Thyroid gland (tissue), 4 donors: ENCODE measurements at regions not wholly inside any gene's neighbourhood (a gene's known extent, or its start where the extent isn't known, plus 50 kb on each side); places are given as distances from the start of the nearest gene placed in this dataset.

Experiments used
- DNase-seq, 2 donors: peaks; one replicate each; pipeline ENCODE4 v3.0.0-alpha.2; 2019
- H3K27ac ChIP-seq, 3 donors: fragments of 200-600 bp; sonication (generic); 1 replicate in 2 of 3; 2 replicates in 1 of 3; pipeline ENCODE4 v1.5.1; 2016 to 2019; ENCODE audit warnings: mild to moderate bottlenecking in 1 of 3, moderate library complexity in 1 of 3
- H3K27me3 ChIP-seq: fragments of 200-600 bp; sonication (generic); one replicate; pipeline ENCODE4 v1.5.1; 2019
- H3K36me3 ChIP-seq, 2 donors: fragments of 200-600 bp; sonication (generic); one replicate each; pipeline ENCODE4 v1.5.1; 2016 to 2019
- H3K4me1 ChIP-seq, 2 donors: fragments of 200-600 bp; sonication (generic); one replicate each; pipeline ENCODE4 v1.5.1; 2017 to 2019
- H3K4me3 ChIP-seq, 3 donors: fragments of 200-600 bp; sonication (generic); replicated peaks in 1 of 3; 1 replicate in 2 of 3; 2 replicates in 1 of 3; pipeline ENCODE4 v1.5.1; 2016; ENCODE audit warnings: mild to moderate bottlenecking in 1 of 3
- H3K9me3 ChIP-seq: fragments of 200-600 bp; sonication (generic); one replicate; pipeline ENCODE4 v1.5.1; 2017
- POLR2A ChIP-seq, 2 donors: fragments of 450-650 bp; IDR thresholded peaks; one replicate each; pipeline ENCODE4 v1.6.1; 2017; ENCODE audit warnings: antibody characterized with exemption in 2 of 2, mild to moderate bottlenecking in 2 of 2, moderate library complexity in 1 of 2
- WGBS, 2 donors: methylation state at CpG; one replicate each; pipeline ENCODE4 v1.1.5; 2017; 5-methylcytosine and 5-hydroxymethylcytosine counted together
- intact Hi-C: fragments of 100-400 bp; cut with DNase I; formaldehyde crosslinking; loops from one replicate; pipeline ENCODE4 v1.15.1; 2023
- TF ChIP-seq, protein P1 (sequence below), 6 experiments: fragments of 200-600 bp in 3 of 6; fragments of 450-650 bp in 3 of 6; sonication (generic) in 3 of 6; IDR thresholded peaks; one replicate each; pipeline ENCODE4 v1.5.1; 2016 to 2019; ENCODE audit warnings: antibody characterized with exemption in 6 of 6, mild to moderate bottlenecking in 2 of 6, inconsistent platforms in 1 of 6, moderate library complexity in 1 of 6

DNA sequence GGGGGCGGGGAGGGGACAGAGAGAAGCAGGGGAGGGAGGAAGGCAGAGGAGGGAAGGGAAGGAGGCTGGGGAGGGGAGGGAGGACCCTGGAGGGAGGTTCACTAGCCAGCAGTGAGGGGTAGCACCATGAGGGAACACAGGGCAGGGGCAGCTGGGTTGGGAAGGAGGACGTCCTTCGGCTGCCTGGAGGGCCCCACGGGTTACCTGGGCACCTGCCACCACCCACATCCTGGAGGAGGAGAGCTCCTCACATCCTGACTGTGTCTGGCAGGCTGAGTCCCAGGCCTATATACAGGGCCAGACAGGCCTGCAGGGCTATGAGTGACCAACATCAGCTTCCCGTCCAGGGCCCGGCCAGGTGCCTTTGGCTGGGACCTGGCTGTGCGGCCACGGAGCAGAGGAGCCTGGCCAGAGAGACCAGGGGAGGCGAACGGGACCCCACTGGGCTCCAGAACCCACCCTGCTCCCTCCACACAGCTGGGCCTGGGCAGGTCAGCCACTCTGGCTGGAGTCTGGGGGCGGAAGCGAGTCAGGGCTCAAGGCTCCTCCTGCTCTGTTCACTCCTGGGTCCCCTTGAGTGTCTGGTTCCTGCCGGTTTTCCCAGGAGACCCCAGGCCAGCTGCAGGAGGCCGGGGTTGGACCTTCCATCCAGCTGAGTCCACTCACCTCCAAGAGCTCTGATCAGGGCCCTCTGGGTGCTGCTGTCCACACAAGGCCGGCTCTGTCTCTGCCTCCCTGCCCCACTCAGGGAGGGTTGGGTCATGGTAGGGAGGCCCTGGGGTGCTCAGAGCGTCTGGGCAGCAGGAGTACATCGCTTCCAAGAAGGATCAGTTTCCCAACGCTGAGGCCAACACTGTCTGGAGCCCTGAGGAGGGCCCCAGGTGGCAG is 677.7 kb downstream of the BRD1 start:
- H3K4me3 ChIP-seq, result no peak overlapping the region
- TF ChIP-seq, protein P1, sequence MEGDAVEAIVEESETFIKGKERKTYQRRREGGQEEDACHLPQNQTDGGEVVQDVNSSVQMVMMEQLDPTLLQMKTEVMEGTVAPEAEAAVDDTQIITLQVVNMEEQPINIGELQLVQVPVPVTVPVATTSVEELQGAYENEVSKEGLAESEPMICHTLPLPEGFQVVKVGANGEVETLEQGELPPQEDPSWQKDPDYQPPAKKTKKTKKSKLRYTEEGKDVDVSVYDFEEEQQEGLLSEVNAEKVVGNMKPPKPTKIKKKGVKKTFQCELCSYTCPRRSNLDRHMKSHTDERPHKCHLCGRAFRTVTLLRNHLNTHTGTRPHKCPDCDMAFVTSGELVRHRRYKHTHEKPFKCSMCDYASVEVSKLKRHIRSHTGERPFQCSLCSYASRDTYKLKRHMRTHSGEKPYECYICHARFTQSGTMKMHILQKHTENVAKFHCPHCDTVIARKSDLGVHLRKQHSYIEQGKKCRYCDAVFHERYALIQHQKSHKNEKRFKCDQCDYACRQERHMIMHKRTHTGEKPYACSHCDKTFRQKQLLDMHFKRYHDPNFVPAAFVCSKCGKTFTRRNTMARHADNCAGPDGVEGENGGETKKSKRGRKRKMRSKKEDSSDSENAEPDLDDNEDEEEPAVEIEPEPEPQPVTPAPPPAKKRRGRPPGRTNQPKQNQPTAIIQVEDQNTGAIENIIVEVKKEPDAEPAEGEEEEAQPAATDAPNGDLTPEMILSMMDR (IDR thresholded peaks at IDR 0.05), result no peak
- TF ChIP-seq POLR2A (IDR thresholded peaks at IDR 0.05), result no peak
- no peak for DNase-seq
- WGBS, 2 donors, result 40 to 62% methylated on average over 6 to 16 of the region's 18 CpGs
- no peaks in the 10 kb centered on the region for H3K9me3 ChIP-seq
- no peaks in the 10 kb centered on the region for H3K4me1 ChIP-seq
- no peak overlapping the region for H3K27ac ChIP-seq
- no peaks in the 10 kb centered on the region for H3K36me3 ChIP-seq
- intact Hi-C loops, result no loop called here
- no peaks in the 10 kb centered on the region for H3K27me3 ChIP-seq

DNA sequence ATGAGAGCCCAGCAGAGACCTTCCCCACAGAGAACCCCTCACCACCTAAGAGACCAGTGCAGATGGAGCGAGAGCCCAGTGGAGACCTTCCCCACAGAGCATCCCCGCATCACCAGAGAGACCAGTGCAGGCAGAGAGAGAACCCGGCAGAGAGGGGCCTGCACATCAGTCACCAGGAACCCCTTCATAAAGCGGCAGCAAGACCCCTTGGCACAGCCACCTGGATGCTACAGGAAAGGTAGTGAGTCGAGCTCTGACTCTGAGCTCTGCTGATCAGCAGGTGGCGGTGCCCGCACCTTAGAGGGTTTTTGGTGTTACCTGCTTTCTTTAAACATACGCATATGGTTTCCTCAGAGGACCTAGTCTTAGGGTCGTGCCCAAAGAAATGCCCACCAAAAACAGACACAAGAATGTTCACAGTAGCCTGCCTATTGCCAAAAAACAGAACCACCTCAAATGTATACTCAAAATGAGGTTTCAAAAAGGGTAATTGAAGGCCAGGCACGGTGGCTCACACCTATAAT is 678.7 kb downstream of the BRD1 start:
- WGBS, 2 donors, result 63 to 81% methylated on average over 9 to 10 of the region's 10 CpGs
- Histone ChIP-seq H3K4me3 (no peak overlapping the region), H3K27me3 (no peaks in the 10 kb centered on the region), H3K9me3 (no peaks in the 10 kb centered on the region), H3K36me3 (no peaks in the 10 kb centered on the region), H3K27ac (no peak overlapping the region), H3K4me1 (no peaks in the 10 kb centered on the region)
- no peak for TF ChIP-seq POLR2A (IDR thresholded peaks at IDR 0.05)
- TF ChIP-seq, protein P1 (IDR thresholded peaks at IDR 0.05), result no peak
- no peak for DNase-seq
- intact Hi-C loops, result no loop called here

DNA sequence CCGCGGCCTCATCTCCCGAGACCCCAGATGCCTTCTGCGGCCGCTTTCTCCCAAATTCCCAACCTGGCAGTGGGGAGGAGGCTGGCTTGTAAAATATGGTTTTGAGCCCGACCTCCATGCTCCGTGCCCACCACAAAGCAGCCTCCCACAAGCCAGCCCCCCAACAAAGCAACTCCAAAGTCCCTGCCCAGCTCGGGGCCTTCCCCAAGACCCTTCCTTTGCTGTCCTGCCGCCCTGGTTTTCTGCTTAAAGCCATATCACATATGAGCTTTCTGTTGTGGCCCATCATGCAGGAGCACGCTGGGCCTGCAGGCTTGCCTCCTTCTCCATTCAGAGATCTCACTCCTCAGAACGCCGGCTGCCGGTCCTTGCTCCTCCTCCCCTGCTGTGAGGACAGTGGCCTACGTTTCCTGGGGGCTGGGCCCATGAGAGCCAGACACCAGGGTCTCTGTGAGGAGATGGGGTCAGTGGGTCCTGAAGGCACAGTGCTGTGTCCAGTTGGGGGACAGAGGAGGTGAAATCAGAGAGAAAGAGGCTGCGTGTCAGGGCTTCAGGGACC is 680.0 kb downstream of the BRD1 start:
- no peak for DNase-seq
- 74 to 76% methylated on average over 15 of the region's 15 CpGs for WGBS, 2 donors
- Histone ChIP-seq H3K4me1 (no peaks in the 10 kb centered on the region), H3K27ac (no peak overlapping the region), H3K36me3 (no peaks in the 10 kb centered on the region), H3K4me3 (no peak overlapping the region), H3K9me3 (no peaks in the 10 kb centered on the region), H3K27me3 (no peaks in the 10 kb centered on the region)
- intact Hi-C loops, result no loop called here
- TF ChIP-seq, protein P1 (IDR thresholded peaks at IDR 0.05), result no peak
- TF ChIP-seq POLR2A (IDR thresholded peaks at IDR 0.05), result no peak

DNA sequence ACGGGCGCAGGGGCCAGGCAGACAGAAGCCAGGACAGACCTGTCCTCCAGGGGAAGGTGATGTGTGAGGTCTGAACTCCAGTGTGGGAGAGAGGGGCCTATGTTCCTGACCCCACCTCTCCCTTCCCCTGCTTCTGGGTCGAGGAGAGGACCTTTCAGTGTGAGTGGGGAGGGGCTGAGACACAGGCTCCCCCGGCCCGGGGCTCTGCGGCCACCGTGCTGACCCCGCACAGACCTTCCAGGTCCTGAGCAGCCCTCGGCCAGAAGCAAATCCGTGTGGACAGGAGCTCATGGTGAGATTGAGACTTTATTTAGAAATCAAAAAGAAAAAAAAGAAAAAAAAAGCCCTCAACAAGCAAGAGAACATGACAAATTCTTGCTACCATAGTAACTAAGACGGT is 680.5 kb downstream of the BRD1 start:
- H3K27ac ChIP-seq, result no peak overlapping the region
- WGBS, 2 donors, result 61 to 72% methylated on average over 11 of the region's 11 CpGs
- no peaks in the 10 kb centered on the region for H3K27me3 ChIP-seq
- TF ChIP-seq, protein P1 (IDR thresholded peaks at IDR 0.05), result no peak
- no peak for TF ChIP-seq POLR2A (IDR thresholded peaks at IDR 0.05)
- intact Hi-C loops, result no loop called here
- no peaks in the 10 kb centered on the region for H3K36me3 ChIP-seq
- no peaks in the 10 kb centered on the region for H3K4me1 ChIP-seq
- no peak overlapping the region for H3K4me3 ChIP-seq
- DNase-seq, result no peak
- no peaks in the 10 kb centered on the region for H3K9me3 ChIP-seq

DNA sequence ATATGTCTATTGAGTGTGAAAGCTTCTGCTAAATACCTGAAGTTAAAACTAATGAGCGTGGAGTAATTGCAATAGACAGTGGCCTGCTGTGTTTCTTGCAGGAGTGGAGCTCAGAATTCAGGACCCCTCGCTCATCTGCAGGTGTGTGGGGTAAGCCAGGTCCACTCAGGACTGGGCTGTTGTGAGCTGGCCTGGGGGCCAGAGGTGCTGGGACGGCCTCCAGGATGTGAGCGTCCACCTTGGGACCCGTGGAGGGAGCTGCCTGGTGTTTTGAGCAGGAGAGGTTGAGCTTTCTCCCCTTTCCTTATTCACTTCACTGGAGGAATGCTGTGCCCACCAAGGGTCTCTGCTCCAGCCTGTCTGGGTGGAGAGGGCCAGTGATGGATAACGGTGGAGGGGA is 681.2 kb downstream of the BRD1 start:
- intact Hi-C loops, result no loop called here
- TF ChIP-seq, protein P1 (IDR thresholded peaks at IDR 0.05), result no peak
- no peak for TF ChIP-seq POLR2A (IDR thresholded peaks at IDR 0.05)
- no peak overlapping the region for H3K27ac ChIP-seq
- H3K27me3 ChIP-seq, result no peaks in the 10 kb centered on the region
- 69 to 80% methylated on average over 6 of the region's 6 CpGs for WGBS, 2 donors
- H3K36me3 ChIP-seq, result no peaks in the 10 kb centered on the region
- no peak overlapping the region for H3K4me3 ChIP-seq
- no peak for DNase-seq
- no peaks in the 10 kb centered on the region for H3K4me1 ChIP-seq
- no peaks in the 10 kb centered on the region for H3K9me3 ChIP-seq
